PC-9 (cell line): ENCODE measurements at regions not wholly inside any gene's neighbourhood (a gene's known extent, or its start where the extent isn't known, plus 50 kb on each side); places are given as distances from the start of the nearest gene placed in this dataset.

Experiments used
- BruUV-seq: library from RNA; stranded (reverse); fragments of 400-500 nt; replicated peaks from 2 replicates; lab custom pipeline; 2021; lab: Mats Ljungman, UMichigan
- CTCF ChIA-PET: fragments of 300-600 bp; sonication (Branson Sonifier 250); formaldehyde crosslinking; loops from one replicate; lab custom pipeline; 2022; ENCODE audit warnings: antibody characterized with exemption; lab: Charles Lee
- POLR2A ChIA-PET: fragments of 300-600 bp; sonication (Branson Sonifier 250); formaldehyde crosslinking; loops from one replicate; lab custom pipeline; 2022; ENCODE audit warnings: antibody characterized with exemption; ENCODE audit not compliant: unreplicated experiment; lab: Charles Lee
- DNase-seq, 2 experiments: peaks; one replicate each; pipeline versions ENCODE4 v3.0.0 to v3.0.0-alpha.2; 2015 to 2022; ENCODE audit warnings: mixed read lengths in 1 of 2
- H2AFZ ChIP-seq: fragments of 200-600 bp; sonication (generic); 2 replicates; pipeline ENCODE4 v1.8.1; 2017; ENCODE audit warnings: antibody characterized with exemption
- H3F3A ChIP-seq: fragments of 200-600 bp; sonication (generic); 2 replicates; pipeline ENCODE4 v1.8.1; 2017; ENCODE audit warnings: antibody characterized with exemption, mild to moderate bottlenecking, low read depth; ENCODE audit not compliant: insufficient read depth
- H3K27ac ChIP-seq: fragments of 200-600 bp; sonication (generic); 2 replicates; pipeline ENCODE4 v1.6.1; 2016; ENCODE audit warnings: mixed run types
- H3K27me3 ChIP-seq: fragments of 200-600 bp; sonication (generic); 2 replicates; pipeline ENCODE4 v1.6.1; 2016; ENCODE audit warnings: low read depth, mixed run types; ENCODE audit not compliant: insufficient read depth
- H3K36me3 ChIP-seq: fragments of 200-600 bp; sonication (generic); 2 replicates; pipeline ENCODE4 v1.6.1; 2016; ENCODE audit warnings: low read depth, mixed run types
- H3K4me1 ChIP-seq: fragments of 200-600 bp; sonication (generic); replicated peaks from 2 replicates; pipeline ENCODE4 v1.6.1; 2016; ENCODE audit warnings: mixed run types; ENCODE audit not compliant: insufficient read depth
- H3K4me2 ChIP-seq: fragments of 200-600 bp; sonication (generic); 2 replicates; pipeline ENCODE4 v1.6.1; 2017; ENCODE audit warnings: mixed run types
- H3K4me3 ChIP-seq: fragments of 200-600 bp; sonication (generic); 2 replicates; pipeline ENCODE4 v1.6.1; 2016; ENCODE audit warnings: mixed run types
- H3K79me2 ChIP-seq: fragments of 200-600 bp; sonication (generic); 2 replicates; pipeline ENCODE4 v1.6.1; 2017; ENCODE audit warnings: low read depth, mixed run types
- H3K9me2 ChIP-seq: fragments of 200-600 bp; sonication (generic); 2 replicates; pipeline ENCODE4 v1.8.1; 2017; ENCODE audit warnings: mild to moderate bottlenecking; ENCODE audit not compliant: insufficient read depth
- H3K9me3 ChIP-seq: fragments of 200-600 bp; sonication (generic); 2 replicates; pipeline ENCODE4 v1.8.1; 2016; ENCODE audit warnings: low read depth; ENCODE audit not compliant: insufficient read depth
- H4K20me1 ChIP-seq: fragments of 200-600 bp; sonication (generic); 2 replicates; pipeline ENCODE4 v1.8.1; 2017; ENCODE audit not compliant: insufficient read depth
- EZH2 ChIP-seq: fragments of 200-600 bp; sonication (generic); IDR thresholded peaks from 2 replicates; pipeline ENCODE4 v1.8.0; 2017; ENCODE audit warnings: antibody characterized with exemption, low read depth
- intact Hi-C: fragments of 100-400 bp; cut with micrococcal nuclease; formaldehyde crosslinking; loops from one replicate; pipeline ENCODE4 v1.10.0; 2022; ENCODE audit not compliant: unreplicated experiment
- TF ChIP-seq, protein P1 (sequence below): fragments of 200-600 bp; sonication (generic); conservative IDR thresholded peaks from 2 replicates; pipeline ENCODE4 v1.6.1; 2017; ENCODE audit warnings: mixed run types, antibody characterized with exemption, mild to moderate bottlenecking, moderate library complexity

DNA sequence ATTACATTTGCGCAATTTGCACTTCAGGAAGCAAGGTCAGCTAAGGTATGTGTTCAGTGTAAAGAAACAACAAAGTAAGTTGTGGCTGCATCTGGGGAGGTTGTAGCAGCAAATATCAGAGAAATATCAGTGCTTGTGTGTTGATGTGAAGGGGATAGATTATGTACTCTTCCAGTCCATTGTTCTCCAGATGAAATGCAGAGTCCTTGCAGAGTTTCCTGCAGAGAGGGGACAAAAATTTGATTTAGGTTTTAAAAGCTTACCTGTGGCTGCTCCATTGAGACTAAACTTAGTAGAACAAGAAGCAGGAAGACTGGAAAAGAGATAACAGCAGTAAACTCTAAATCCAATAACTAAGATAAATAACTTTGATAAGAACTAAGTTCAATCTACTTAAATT lies 952.2 kb downstream of the CDH18 start:
- intact Hi-C loops = no loop called here
- H3K9me3 ChIP-seq = no peaks in the 10 kb centered on the region
- CTCF ChIA-PET = no interaction called here
- no peak for TF ChIP-seq EZH2
- TF ChIP-seq, protein P1, sequence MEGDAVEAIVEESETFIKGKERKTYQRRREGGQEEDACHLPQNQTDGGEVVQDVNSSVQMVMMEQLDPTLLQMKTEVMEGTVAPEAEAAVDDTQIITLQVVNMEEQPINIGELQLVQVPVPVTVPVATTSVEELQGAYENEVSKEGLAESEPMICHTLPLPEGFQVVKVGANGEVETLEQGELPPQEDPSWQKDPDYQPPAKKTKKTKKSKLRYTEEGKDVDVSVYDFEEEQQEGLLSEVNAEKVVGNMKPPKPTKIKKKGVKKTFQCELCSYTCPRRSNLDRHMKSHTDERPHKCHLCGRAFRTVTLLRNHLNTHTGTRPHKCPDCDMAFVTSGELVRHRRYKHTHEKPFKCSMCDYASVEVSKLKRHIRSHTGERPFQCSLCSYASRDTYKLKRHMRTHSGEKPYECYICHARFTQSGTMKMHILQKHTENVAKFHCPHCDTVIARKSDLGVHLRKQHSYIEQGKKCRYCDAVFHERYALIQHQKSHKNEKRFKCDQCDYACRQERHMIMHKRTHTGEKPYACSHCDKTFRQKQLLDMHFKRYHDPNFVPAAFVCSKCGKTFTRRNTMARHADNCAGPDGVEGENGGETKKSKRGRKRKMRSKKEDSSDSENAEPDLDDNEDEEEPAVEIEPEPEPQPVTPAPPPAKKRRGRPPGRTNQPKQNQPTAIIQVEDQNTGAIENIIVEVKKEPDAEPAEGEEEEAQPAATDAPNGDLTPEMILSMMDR = no peak
- H3F3A ChIP-seq = no peaks in the 10 kb centered on the region
- POLR2A ChIA-PET = interaction anchor here (0.7 kb wide), 1 partner anchor 12 kb away, joined by 6 read pairs; no protein-coding TSS in a partner anchor
- no peak overlapping the region for H3K4me2 ChIP-seq
- H3K36me3 ChIP-seq = no peaks in the 10 kb centered on the region
- no peaks in the 10 kb centered on the region for H3K79me2 ChIP-seq
- no peaks in the 10 kb centered on the region for H3K4me1 ChIP-seq
- no peaks in the 10 kb centered on the region for H3K9me2 ChIP-seq
- no peak overlapping the region for H2AFZ ChIP-seq
- no peak for DNase-seq
- H4K20me1 ChIP-seq = no peaks in the 10 kb centered on the region
- H3K27ac ChIP-seq = no peak overlapping the region
- H3K27me3 ChIP-seq = no peaks in the 10 kb centered on the region
- no TSS peak for BruUV-seq
- H3K4me3 ChIP-seq = no peak overlapping the region

DNA sequence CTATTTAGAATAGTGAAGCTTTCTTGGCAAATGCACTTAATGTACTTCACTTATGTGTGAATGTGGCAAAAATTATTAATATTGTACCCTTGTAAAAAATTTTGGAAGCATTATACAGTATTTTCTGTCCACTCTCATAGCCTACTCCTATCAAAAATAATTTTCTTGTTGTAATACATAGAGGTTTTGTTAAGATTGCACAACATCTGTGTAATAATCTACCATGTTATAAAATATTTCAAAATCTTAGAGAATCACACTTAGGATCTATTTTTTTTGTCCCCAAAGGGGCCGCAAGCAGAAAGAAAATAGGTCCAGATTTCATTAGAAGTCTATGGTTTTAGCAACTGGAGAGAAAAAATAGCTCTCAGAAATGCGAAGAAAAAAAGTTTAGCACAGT lies 945.9 kb downstream of the CDH18 start:
- intact Hi-C loops = no loop called here
- POLR2A ChIA-PET = no interaction called here
- BruUV-seq = no TSS peak
- Histone ChIP-seq H3K9me2 (no peaks in the 10 kb centered on the region; the same call in 1 of the 2 replicates), H3K4me3 (no peak overlapping the region), H3K27ac (no peak overlapping the region), H3K9me3 (no peaks in the 10 kb centered on the region), H4K20me1 (no peaks in the 10 kb centered on the region), H3F3A (no peaks in the 10 kb centered on the region), H3K79me2 (no peaks in the 10 kb centered on the region), H3K4me2 (no peak overlapping the region), H3K4me1 (no peaks in the 10 kb centered on the region), H3K27me3 (no peaks in the 10 kb centered on the region), H3K36me3 (no peaks in the 10 kb centered on the region), H2AFZ (no peak overlapping the region)
- DNase-seq = no peak
- TF ChIP-seq EZH2 = no peak
- TF ChIP-seq, protein P1 = no peak
- CTCF ChIA-PET = interaction anchor here (0.6 kb wide), 1 partner anchor 38 kb away, joined by 3 read pairs; no protein-coding TSS in a partner anchor

DNA sequence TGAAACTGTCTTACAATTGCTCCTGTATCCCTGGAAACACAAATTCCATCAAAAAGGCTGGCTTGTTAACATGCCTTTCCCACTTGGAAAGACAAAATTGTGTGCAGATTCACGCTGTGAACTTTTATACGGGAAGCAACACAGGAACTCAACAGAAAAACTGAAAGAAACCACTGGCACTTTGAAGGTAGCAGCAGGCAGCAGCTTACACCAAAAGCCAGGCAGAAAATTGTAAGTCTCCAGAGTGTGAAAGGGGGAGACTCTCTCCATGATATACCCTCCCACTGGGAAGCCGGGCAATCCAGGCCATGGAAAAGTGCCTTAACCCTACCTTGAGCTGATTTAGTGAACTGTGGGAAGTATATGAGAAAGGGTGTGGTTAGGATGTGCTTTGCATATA lies 943.7 kb downstream of the CDH18 start:
- intact Hi-C loops = no loop called here
- ChIA-PET CTCF (no interaction called here), POLR2A (no interaction called here)
- no peaks in the 10 kb centered on the region for H3F3A ChIP-seq
- no peak overlapping the region for H3K4me2 ChIP-seq
- H3K4me1 ChIP-seq = no peaks in the 10 kb centered on the region
- H3K79me2 ChIP-seq = no peaks in the 10 kb centered on the region
- H3K4me3 ChIP-seq = no peak overlapping the region
- no peaks in the 10 kb centered on the region for H3K36me3 ChIP-seq
- H3K27ac ChIP-seq = no peak overlapping the region
- TF ChIP-seq, protein P1 = no peak
- TF ChIP-seq EZH2 = no peak
- no peaks in the 10 kb centered on the region for H3K27me3 ChIP-seq
- no peak for DNase-seq
- BruUV-seq = no TSS peak
- H3K9me2 ChIP-seq = no peaks in the 10 kb centered on the region; the same call in 1 of the 2 replicates
- no peak overlapping the region for H2AFZ ChIP-seq
- no peaks in the 10 kb centered on the region for H4K20me1 ChIP-seq
- no peaks in the 10 kb centered on the region for H3K9me3 ChIP-seq
